ENCODE measurements at regions not wholly inside any gene's neighbourhood (a gene's known extent, or its start where the extent isn't known, plus 50 kb on each side); places are given as distances from the start of the nearest gene placed in this dataset.

- intact Hi-C loops (cut with DNase I): loop anchor here in 1 of 4 donors (10.0 kb wide), 1 partner anchor 57 kb away; no protein-coding TSS in a partner anchor
- Histone ChIP-seq H3K4me1 (ENCODE audit: insufficient read depth) (no peaks in the 10 kb centered on the region), H3K27ac (no peak overlapping the region), H3K36me3 (no peaks in the 10 kb centered on the region), H3K4me3 (no peak overlapping the region), H3K27me3 (no peaks in the 10 kb centered on the region), H3K9me3 (no peaks in the 10 kb centered on the region)
- no peak for DNase-seq
- TF ChIP-seq EP300 (IDR thresholded peaks at IDR 0.05): no peak
- no peak for TF ChIP-seq CTCF (IDR thresholded peaks at IDR 0.05)
- TF ChIP-seq POLR2A (IDR thresholded peaks at IDR 0.05): no peak
- WGBS, 3 donors: 73 to 78% (median 75%) methylated on average over 3 of the region's 3 CpGs
These were observed 230.2 kb upstream of the B3GAT1 start for GRCh38 chr11:134642206-134642605.

- no peaks in the 10 kb centered on the region for H3K36me3 ChIP-seq
- H3K27me3 ChIP-seq: no peaks in the 10 kb centered on the region
- H3K4me1 ChIP-seq (ENCODE audit: insufficient read depth): no peaks in the 10 kb centered on the region
- H3K4me3 ChIP-seq: no peak overlapping the region
- TF ChIP-seq CTCF (IDR thresholded peaks at IDR 0.05): no peak
- no peak for TF ChIP-seq EP300 (IDR thresholded peaks at IDR 0.05)
- intact Hi-C loops (cut with DNase I): loop anchor here in 1 of 4 donors (10.0 kb wide), 1 partner anchor 56 kb away; no protein-coding TSS in a partner anchor
- no peak for DNase-seq
- H3K27ac ChIP-seq: no peak overlapping the region
- H3K9me3 ChIP-seq: no peaks in the 10 kb centered on the region
- 81 to 87% (median 84%) methylated on average over 17 of the region's 17 CpGs for WGBS, 3 donors
These were observed 229.2 kb upstream of the B3GAT1 start for GRCh38 chr11:134640971-134641968.

- Histone ChIP-seq H3K36me3 (no peaks in the 10 kb centered on the region), H3K27ac (no peak overlapping the region), H3K27me3 (no peaks in the 10 kb centered on the region), H3K4me3 (no peak overlapping the region), H3K9me3 (no peaks in the 10 kb centered on the region), H3K4me1 (ENCODE audit: insufficient read depth) (no peaks in the 10 kb centered on the region)
- intact Hi-C loops (cut with DNase I): loop anchor here in 1 of 4 donors (10.0 kb wide), 1 partner anchor 56 kb away; no protein-coding TSS in a partner anchor
- 68 to 85% (median 82%) methylated on average over 5 of the region's 5 CpGs for WGBS, 3 donors
- TF ChIP-seq POLR2A (IDR thresholded peaks at IDR 0.05) (no peak), EP300 (IDR thresholded peaks at IDR 0.05) (no peak), CTCF (IDR thresholded peaks at IDR 0.05) (no peak)
- no peak for DNase-seq
These were observed 228.5 kb upstream of the B3GAT1 start for GRCh38 chr11:134640536-134640935.

GRCh38 chr11:134639586-134640330 is 227.7 kb upstream of the B3GAT1 start:
- TF ChIP-seq CTCF (IDR thresholded peaks at IDR 0.05) (no peak), POLR2A (IDR thresholded peaks at IDR 0.05) (no peak), EP300 (IDR thresholded peaks at IDR 0.05) (no peak)
- DNase-seq: no peak
- H3K4me1 ChIP-seq (ENCODE audit: insufficient read depth): no peaks in the 10 kb centered on the region
- H3K9me3 ChIP-seq: no peaks in the 10 kb centered on the region
- no peaks in the 10 kb centered on the region for H3K36me3 ChIP-seq
- no peak overlapping the region for H3K27ac ChIP-seq
- H3K4me3 ChIP-seq: no peak overlapping the region
- intact Hi-C loops (cut with DNase I): loop anchor here in 1 of 4 donors (10.0 kb wide), 1 partner anchor 55 kb away; no protein-coding TSS in a partner anchor
- 61 to 79% (median 77%) methylated on average over 15 of the region's 15 CpGs for WGBS, 3 donors
- no peaks in the 10 kb centered on the region for H3K27me3 ChIP-seq
